ENCODE measurements at regions not wholly inside any gene's neighbourhood (a gene's known extent, or its start where the extent isn't known, plus 50 kb on each side); places are given as distances from the start of the nearest gene placed in this dataset.

- TF ChIP-seq REST (IDR thresholded peaks at IDR 0.05; ENCODE audit: insufficient read depth in 1 of 2, low read depth in 2 of 2, low read length in 2 of 2) (no peak), SIN3A (IDR thresholded peaks at IDR 0.05; ENCODE audit: borderline replicate concordance, insufficient read depth, low read length) (no peak), FOXP2 (optimal IDR thresholded peaks at IDR 0.05; ENCODE audit: borderline replicate concordance, extremely low read depth, extremely low read length, insufficient read depth) (no peak), POLR2AphosphoS5 (IDR thresholded peaks at IDR 0.05; ENCODE audit: low read depth, low read length) (no peak), TAF1 (IDR thresholded peaks at IDR 0.05; ENCODE audit: borderline replicate concordance, insufficient read depth, low read length) (no peak)
These were observed 575.9 kb upstream of the CHORDC1 start for GRCh38 chr11:90798769-90799168.

DNA sequence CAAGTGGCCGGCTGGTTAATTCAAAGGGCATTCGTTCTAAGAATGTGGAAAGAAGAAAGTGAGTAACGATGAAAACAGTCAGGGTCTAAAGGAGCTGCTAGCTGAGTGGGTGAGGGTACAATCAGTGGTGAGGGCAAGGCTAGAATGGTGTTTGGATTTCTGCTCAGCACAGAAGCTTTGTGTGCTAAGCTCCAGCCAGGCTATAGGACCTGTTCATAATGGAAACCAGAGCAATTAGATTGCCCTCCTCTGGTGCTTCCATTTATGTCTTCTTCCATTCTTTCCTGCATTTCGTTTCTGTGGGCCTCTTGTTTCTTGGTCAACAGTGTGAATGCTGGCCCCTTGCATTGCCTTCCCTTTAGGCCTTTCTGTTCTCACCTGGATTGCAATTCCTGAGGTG is 572.9 kb upstream of the CHORDC1 start:
- TF ChIP-seq FOXP2 (optimal IDR thresholded peaks at IDR 0.05; ENCODE audit: borderline replicate concordance, extremely low read depth, extremely low read length, insufficient read depth) (no peak), POLR2AphosphoS5 (IDR thresholded peaks at IDR 0.05; ENCODE audit: low read depth, low read length) (no peak), TAF1 (IDR thresholded peaks at IDR 0.05; ENCODE audit: borderline replicate concordance, insufficient read depth, low read length) (no peak), SIN3A (IDR thresholded peaks at IDR 0.05; ENCODE audit: borderline replicate concordance, insufficient read depth, low read length) (no peak), REST (IDR thresholded peaks at IDR 0.05; ENCODE audit: insufficient read depth in 1 of 2, low read depth in 2 of 2, low read length in 2 of 2) (no peak)

- no peak for TF ChIP-seq POLR2AphosphoS5 (IDR thresholded peaks at IDR 0.05; ENCODE audit: low read depth, low read length)
- no peak for TF ChIP-seq TAF1 (IDR thresholded peaks at IDR 0.05; ENCODE audit: borderline replicate concordance, insufficient read depth, low read length)
- no peak for TF ChIP-seq SIN3A (IDR thresholded peaks at IDR 0.05; ENCODE audit: borderline replicate concordance, insufficient read depth, low read length)
- TF ChIP-seq FOXP2 (optimal IDR thresholded peaks at IDR 0.05; ENCODE audit: borderline replicate concordance, extremely low read depth, extremely low read length, insufficient read depth): no peak
- no peak for TF ChIP-seq REST (IDR thresholded peaks at IDR 0.05; ENCODE audit: insufficient read depth in 1 of 2, low read depth in 2 of 2, low read length in 2 of 2)
These were observed 566.1 kb upstream of the CHORDC1 start for GRCh38 chr11:90788961-90789360.

GRCh38 chr11:90784241-90784814 is 561.5 kb upstream of the CHORDC1 start:
- TF ChIP-seq REST (IDR thresholded peaks at IDR 0.05; ENCODE audit: insufficient read depth in 1 of 2, low read depth in 2 of 2, low read length in 2 of 2): no peak
- no peak for TF ChIP-seq SIN3A (IDR thresholded peaks at IDR 0.05; ENCODE audit: borderline replicate concordance, insufficient read depth, low read length)
- no peak for TF ChIP-seq TAF1 (IDR thresholded peaks at IDR 0.05; ENCODE audit: borderline replicate concordance, insufficient read depth, low read length)
- no peak for TF ChIP-seq FOXP2 (optimal IDR thresholded peaks at IDR 0.05; ENCODE audit: borderline replicate concordance, extremely low read depth, extremely low read length, insufficient read depth)
- TF ChIP-seq POLR2AphosphoS5 (IDR thresholded peaks at IDR 0.05; ENCODE audit: low read depth, low read length): no peak
